ENCODE measurements at regions not wholly inside any gene's neighbourhood (a gene's known extent, or its start where the extent isn't known, plus 50 kb on each side); places are given as distances from the start of the nearest gene placed in this dataset.

DNA sequence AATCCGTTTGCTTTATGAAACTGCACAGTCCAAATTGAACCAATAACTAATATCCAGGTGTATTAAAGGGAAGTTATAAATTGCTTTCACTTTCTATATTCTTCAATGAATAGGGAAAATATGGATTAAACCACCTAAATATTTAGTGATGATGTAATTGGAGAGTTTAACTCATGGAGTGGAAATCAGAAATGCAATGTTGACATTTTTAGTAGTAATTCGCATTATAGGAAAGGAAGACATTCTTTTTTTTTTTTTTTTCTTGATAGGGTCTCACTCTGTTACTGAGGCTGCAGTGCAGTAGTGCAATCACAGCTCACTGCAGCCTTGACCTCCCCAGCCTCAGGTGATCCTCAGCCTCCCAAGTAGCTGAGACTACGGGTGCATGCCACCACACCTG, 321.9 kb downstream of the RNF144A start:
- TF ChIP-seq, protein P1, sequence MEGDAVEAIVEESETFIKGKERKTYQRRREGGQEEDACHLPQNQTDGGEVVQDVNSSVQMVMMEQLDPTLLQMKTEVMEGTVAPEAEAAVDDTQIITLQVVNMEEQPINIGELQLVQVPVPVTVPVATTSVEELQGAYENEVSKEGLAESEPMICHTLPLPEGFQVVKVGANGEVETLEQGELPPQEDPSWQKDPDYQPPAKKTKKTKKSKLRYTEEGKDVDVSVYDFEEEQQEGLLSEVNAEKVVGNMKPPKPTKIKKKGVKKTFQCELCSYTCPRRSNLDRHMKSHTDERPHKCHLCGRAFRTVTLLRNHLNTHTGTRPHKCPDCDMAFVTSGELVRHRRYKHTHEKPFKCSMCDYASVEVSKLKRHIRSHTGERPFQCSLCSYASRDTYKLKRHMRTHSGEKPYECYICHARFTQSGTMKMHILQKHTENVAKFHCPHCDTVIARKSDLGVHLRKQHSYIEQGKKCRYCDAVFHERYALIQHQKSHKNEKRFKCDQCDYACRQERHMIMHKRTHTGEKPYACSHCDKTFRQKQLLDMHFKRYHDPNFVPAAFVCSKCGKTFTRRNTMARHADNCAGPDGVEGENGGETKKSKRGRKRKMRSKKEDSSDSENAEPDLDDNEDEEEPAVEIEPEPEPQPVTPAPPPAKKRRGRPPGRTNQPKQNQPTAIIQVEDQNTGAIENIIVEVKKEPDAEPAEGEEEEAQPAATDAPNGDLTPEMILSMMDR (IDR thresholded peaks at IDR 0.05), result no peak
- TF ChIP-seq POLR2A (IDR thresholded peaks at IDR 0.05), result no peak
